ENCODE measurements at regions not wholly inside any gene's neighbourhood (a gene's known extent, or its start where the extent isn't known, plus 50 kb on each side); places are given as distances from the start of the nearest gene placed in this dataset.

DNA sequence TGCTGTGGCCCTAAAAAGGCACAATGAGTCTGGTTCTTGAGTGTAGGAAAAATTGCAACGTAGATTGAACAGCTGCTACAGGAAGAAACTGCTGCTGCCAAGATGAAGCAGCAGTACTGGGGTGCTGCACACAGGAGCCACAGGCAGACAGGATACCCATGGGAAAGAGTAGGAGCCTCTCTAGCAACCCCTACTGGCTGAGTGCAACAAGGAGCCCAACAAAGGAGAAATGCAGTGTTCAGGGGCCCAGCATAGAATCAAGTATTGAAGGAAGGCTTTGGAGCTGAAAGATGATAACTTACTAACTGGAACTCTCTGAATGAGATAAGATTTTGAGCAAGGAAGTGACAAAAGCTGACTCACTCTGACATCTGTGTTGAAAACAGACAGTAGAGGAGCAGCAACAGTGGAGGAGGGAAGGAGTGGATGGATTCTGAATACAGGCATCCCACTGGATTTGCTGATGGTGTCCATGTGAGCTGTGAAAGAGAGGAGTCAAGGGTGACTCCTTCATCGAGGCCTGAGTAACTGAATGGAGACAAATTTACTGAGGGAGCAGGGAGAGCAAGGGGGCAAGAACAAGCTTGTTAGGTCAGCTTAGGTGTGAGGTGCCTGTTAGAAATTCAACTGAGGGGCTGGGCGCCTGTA, 534.7 kb upstream of the JARID2 start:
- TF ChIP-seq, protein P1, sequence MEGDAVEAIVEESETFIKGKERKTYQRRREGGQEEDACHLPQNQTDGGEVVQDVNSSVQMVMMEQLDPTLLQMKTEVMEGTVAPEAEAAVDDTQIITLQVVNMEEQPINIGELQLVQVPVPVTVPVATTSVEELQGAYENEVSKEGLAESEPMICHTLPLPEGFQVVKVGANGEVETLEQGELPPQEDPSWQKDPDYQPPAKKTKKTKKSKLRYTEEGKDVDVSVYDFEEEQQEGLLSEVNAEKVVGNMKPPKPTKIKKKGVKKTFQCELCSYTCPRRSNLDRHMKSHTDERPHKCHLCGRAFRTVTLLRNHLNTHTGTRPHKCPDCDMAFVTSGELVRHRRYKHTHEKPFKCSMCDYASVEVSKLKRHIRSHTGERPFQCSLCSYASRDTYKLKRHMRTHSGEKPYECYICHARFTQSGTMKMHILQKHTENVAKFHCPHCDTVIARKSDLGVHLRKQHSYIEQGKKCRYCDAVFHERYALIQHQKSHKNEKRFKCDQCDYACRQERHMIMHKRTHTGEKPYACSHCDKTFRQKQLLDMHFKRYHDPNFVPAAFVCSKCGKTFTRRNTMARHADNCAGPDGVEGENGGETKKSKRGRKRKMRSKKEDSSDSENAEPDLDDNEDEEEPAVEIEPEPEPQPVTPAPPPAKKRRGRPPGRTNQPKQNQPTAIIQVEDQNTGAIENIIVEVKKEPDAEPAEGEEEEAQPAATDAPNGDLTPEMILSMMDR (IDR thresholded peaks at IDR 0.05; ENCODE audit: insufficient read depth, low read length) = peak; percentile 80
- TF ChIP-seq POLR2AphosphoS5 (IDR thresholded peaks at IDR 0.05; ENCODE audit: low read depth) (no peak), SPI1 (IDR thresholded peaks at IDR 0.05; ENCODE audit: borderline replicate concordance, low read depth) (peak; percentile 20; the same call in 1 of the 2 replicates), GABPA (IDR thresholded peaks at IDR 0.05; ENCODE audit: low read depth) (no peak)
- TF ChIP-seq, protein P2, sequence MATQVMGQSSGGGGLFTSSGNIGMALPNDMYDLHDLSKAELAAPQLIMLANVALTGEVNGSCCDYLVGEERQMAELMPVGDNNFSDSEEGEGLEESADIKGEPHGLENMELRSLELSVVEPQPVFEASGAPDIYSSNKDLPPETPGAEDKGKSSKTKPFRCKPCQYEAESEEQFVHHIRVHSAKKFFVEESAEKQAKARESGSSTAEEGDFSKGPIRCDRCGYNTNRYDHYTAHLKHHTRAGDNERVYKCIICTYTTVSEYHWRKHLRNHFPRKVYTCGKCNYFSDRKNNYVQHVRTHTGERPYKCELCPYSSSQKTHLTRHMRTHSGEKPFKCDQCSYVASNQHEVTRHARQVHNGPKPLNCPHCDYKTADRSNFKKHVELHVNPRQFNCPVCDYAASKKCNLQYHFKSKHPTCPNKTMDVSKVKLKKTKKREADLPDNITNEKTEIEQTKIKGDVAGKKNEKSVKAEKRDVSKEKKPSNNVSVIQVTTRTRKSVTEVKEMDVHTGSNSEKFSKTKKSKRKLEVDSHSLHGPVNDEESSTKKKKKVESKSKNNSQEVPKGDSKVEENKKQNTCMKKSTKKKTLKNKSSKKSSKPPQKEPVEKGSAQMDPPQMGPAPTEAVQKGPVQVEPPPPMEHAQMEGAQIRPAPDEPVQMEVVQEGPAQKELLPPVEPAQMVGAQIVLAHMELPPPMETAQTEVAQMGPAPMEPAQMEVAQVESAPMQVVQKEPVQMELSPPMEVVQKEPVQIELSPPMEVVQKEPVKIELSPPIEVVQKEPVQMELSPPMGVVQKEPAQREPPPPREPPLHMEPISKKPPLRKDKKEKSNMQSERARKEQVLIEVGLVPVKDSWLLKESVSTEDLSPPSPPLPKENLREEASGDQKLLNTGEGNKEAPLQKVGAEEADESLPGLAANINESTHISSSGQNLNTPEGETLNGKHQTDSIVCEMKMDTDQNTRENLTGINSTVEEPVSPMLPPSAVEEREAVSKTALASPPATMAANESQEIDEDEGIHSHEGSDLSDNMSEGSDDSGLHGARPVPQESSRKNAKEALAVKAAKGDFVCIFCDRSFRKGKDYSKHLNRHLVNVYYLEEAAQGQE (IDR thresholded peaks at IDR 0.05; ENCODE audit: insufficient replicate concordance, low read depth) = no peak

All from HL-60 (cell line).